T-cell (primary cell): ENCODE measurements at regions not wholly inside any gene's neighbourhood (a gene's known extent, or its start where the extent isn't known, plus 50 kb on each side); places are given as distances from the start of the nearest gene placed in this dataset.

ENCODE experiments used
- ATAC-seq, 4 experiments: fragments of 200-7000 bp in 3 of 4; fragments of 150-1000 bp in 1 of 4; cut with Tn5 transposase; replicated peaks in 1 of 4; 1 replicate in 3 of 4; 2 replicates in 1 of 4; pipeline ENCODE4 v1.10.0; 2021; ENCODE audit warnings: moderate library complexity in 3 of 4, mild to moderate bottlenecking in 2 of 4, moderate number of reproducible peaks in 1 of 4
- CTCF ChIA-PET, 2 donors: fragments of 300-600 bp; sonication (Branson Sonifier 250); formaldehyde crosslinking; loops; one replicate each; lab custom pipeline; 2022; ENCODE audit warnings: antibody characterized with exemption in 2 of 2; lab: Charles Lee
- POLR2A ChIA-PET, 2 donors: fragments of 300-600 bp; sonication (Branson Sonifier 250); formaldehyde crosslinking; loops; one replicate each; lab custom pipeline; 2022; ENCODE audit warnings: antibody characterized with exemption in 2 of 2; lab: Charles Lee
- DNase-seq, 35 experiments: peaks; one replicate each; pipeline versions ENCODE4 v3.0.0 to v3.0.0-alpha.2; 2013 to 2023
- H3K27ac ChIP-seq: one replicate; pipeline ENCODE4 v1.5.1; 2013; ENCODE audit warnings: low read length
- H3K27me3 ChIP-seq, 2 experiments: replicated peaks in 1 of 2; 1 replicate in 1 of 2; 2 replicates in 1 of 2; pipeline versions ENCODE4 v1.6.1 to v1.7.0; 2013; ENCODE audit warnings: low read length in 1 of 2, mixed read lengths in 1 of 2; ENCODE audit not compliant: control insufficient read depth in 2 of 2, insufficient read depth in 2 of 2; ENCODE audit errors: extremely low read depth in 1 of 2
- H3K36me3 ChIP-seq, 2 donors: 1 replicate in 1 of 2; 2 replicates in 1 of 2; pipeline versions ENCODE4 v1.6.1 to v1.7.0; 2013; ENCODE audit warnings: low read length in 1 of 2; ENCODE audit not compliant: control insufficient read depth in 2 of 2, insufficient read depth in 1 of 2; ENCODE audit errors: extremely low read depth in 1 of 2
- H3K4me1 ChIP-seq, 2 experiments: 1 replicate in 1 of 2; 2 replicates in 1 of 2; pipeline versions ENCODE4 v1.6.1 to v1.7.0; 2013; ENCODE audit warnings: low read length in 2 of 2, mixed read lengths in 1 of 2; ENCODE audit not compliant: insufficient read depth in 2 of 2, control insufficient read depth in 1 of 2; ENCODE audit errors: extremely low read depth in 1 of 2
- H3K4me3 ChIP-seq, 2 donors: 1 replicate in 1 of 2; 2 replicates in 1 of 2; pipeline versions ENCODE4 v1.5.1 to v1.7.0; 2013; ENCODE audit warnings: mild to moderate bottlenecking in 2 of 2, low read length in 1 of 2, moderate library complexity in 1 of 2; ENCODE audit not compliant: control insufficient read depth in 1 of 2; ENCODE audit errors: extremely low read depth in 1 of 2
- H3K9me3 ChIP-seq: 2 replicates; pipeline ENCODE4 v1.7.0; 2013
- H3K27ac Mint-ChIP-seq, 2 donors: one replicate each; pipeline ENCODE4 v1.8.0; 2020 to 2021; ENCODE audit warnings: mild to moderate bottlenecking in 2 of 2, mixed read lengths in 2 of 2
- H3K27me3 Mint-ChIP-seq, 2 donors: one replicate each; pipeline ENCODE4 v1.8.0; 2021 to 2022; ENCODE audit warnings: mixed read lengths in 2 of 2
- H3K36me3 Mint-ChIP-seq: one replicate; pipeline ENCODE4 v1.8.0; 2021; ENCODE audit warnings: mixed read lengths
- H3K4me1 Mint-ChIP-seq, 3 donors: one replicate each; pipeline ENCODE4 v1.8.0; 2020 to 2022; ENCODE audit warnings: mixed read lengths in 3 of 3, mild to moderate bottlenecking in 1 of 3
- H3K4me3 Mint-ChIP-seq, 3 donors: one replicate each; pipeline ENCODE4 v1.8.0; 2020 to 2022; ENCODE audit warnings: mild to moderate bottlenecking in 3 of 3, mixed read lengths in 3 of 3, moderate library complexity in 3 of 3
- H3K9me3 Mint-ChIP-seq, 3 donors: one replicate each; pipeline ENCODE4 v1.8.0; 2020 to 2022; ENCODE audit warnings: mixed read lengths in 3 of 3
- WGBS: methylation state at CpG from one replicate; pipeline ENCODE4 v1.1.5; 2013; ENCODE audit warnings: missing lambda C conversion rate; ENCODE audit not compliant: insufficient coverage; 5-methylcytosine and 5-hydroxymethylcytosine counted together

GRCh38 chr5:120231563-120231962 is 232.5 kb upstream of the PRR16 start:
- H3K4me1 ChIP-seq: no peaks in the 10 kb centered on the region
- no CpG with 5 or more reads among the region's 1 CpG for WGBS
- Mint-ChIP-seq H3K4me1 (no peaks in the 10 kb centered on the region), H3K4me3 (no peak overlapping the region), H3K36me3 (no peaks in the 10 kb centered on the region), H3K9me3 (peaks cover 0 to 14% (median 4%) of the 10 kb centered on the region in 3 donors), H3K27me3 (no peaks in the 10 kb centered on the region), H3K27ac (no peak overlapping the region)
- ChIA-PET POLR2A (no interaction called here), CTCF (no interaction called here)
- no peak overlapping the region for H3K27ac ChIP-seq
- H3K36me3 ChIP-seq: no peaks in the 10 kb centered on the region
- H3K4me3 ChIP-seq: no peak overlapping the region
- no peaks in the 10 kb centered on the region for H3K9me3 ChIP-seq
- H3K27me3 ChIP-seq: no peaks in the 10 kb centered on the region
- ATAC-seq (no peak), DNase-seq (no peak)

GRCh38 chr5:120236360-120236759 is 227.7 kb upstream of the PRR16 start:
- Histone ChIP-seq H3K36me3 (no peaks in the 10 kb centered on the region), H3K27me3 (no peaks in the 10 kb centered on the region), H3K4me3 (no peak overlapping the region), H3K9me3 (no peaks in the 10 kb centered on the region), H3K4me1 (no peaks in the 10 kb centered on the region), H3K27ac (no peak overlapping the region)
- H3K36me3 Mint-ChIP-seq: no peaks in the 10 kb centered on the region
- ATAC-seq (no peak), DNase-seq (no peak)
- no peak overlapping the region for H3K27ac Mint-ChIP-seq
- POLR2A ChIA-PET: no interaction called here
- peaks cover 2 to 16% (median 4%) of the 10 kb centered on the region in 3 donors for H3K9me3 Mint-ChIP-seq
- H3K4me1 Mint-ChIP-seq: no peaks in the 10 kb centered on the region
- 100% methylated on average over 1 of the region's 3 CpGs for WGBS
- CTCF ChIA-PET: no interaction called here
- H3K4me3 Mint-ChIP-seq: no peak overlapping the region
- no peaks in the 10 kb centered on the region for H3K27me3 Mint-ChIP-seq

GRCh38 chr5:120239086-120239485 is 225.0 kb upstream of the PRR16 start:
- Histone ChIP-seq H3K9me3 (no peaks in the 10 kb centered on the region), H3K27ac (no peak overlapping the region), H3K27me3 (no peaks in the 10 kb centered on the region), H3K4me3 (no peak overlapping the region), H3K4me1 (no peaks in the 10 kb centered on the region), H3K36me3 (no peaks in the 10 kb centered on the region)
- Mint-ChIP-seq H3K4me1 (no peaks in the 10 kb centered on the region), H3K4me3 (no peak overlapping the region), H3K27ac (no peak overlapping the region), H3K27me3 (no peaks in the 10 kb centered on the region), H3K36me3 (no peaks in the 10 kb centered on the region), H3K9me3 (peaks cover 2 to 13% (median 4%) of the 10 kb centered on the region in 3 donors)
- DNase-seq (no peak), ATAC-seq (no peak)
- ChIA-PET POLR2A (no interaction called here), CTCF (no interaction called here)
- no CpG with 5 or more reads among the region's 1 CpG for WGBS

- Mint-ChIP-seq H3K4me3 (no peak overlapping the region), H3K27ac (no peak overlapping the region), H3K9me3 (peaks cover 0 to 11% (median 4%) of the 10 kb centered on the region in 3 donors), H3K27me3 (no peaks in the 10 kb centered on the region), H3K36me3 (no peaks in the 10 kb centered on the region), H3K4me1 (no peaks in the 10 kb centered on the region)
- Histone ChIP-seq H3K4me1 (no peaks in the 10 kb centered on the region), H3K27ac (no peak overlapping the region), H3K4me3 (no peak overlapping the region), H3K36me3 (no peaks in the 10 kb centered on the region), H3K9me3 (no peaks in the 10 kb centered on the region), H3K27me3 (no peaks in the 10 kb centered on the region)
- POLR2A ChIA-PET: no interaction called here
- no peak for ATAC-seq
- DNase-seq: no peak
- CTCF ChIA-PET: no interaction called here
These were observed 223.4 kb upstream of the PRR16 start for GRCh38 chr5:120240706-120241105.

- no peaks in the 10 kb centered on the region for H3K36me3 ChIP-seq
- no peaks in the 10 kb centered on the region for H3K27me3 Mint-ChIP-seq
- H3K9me3 ChIP-seq: no peaks in the 10 kb centered on the region
- no peaks in the 10 kb centered on the region for H3K27me3 ChIP-seq
- H3K4me3 Mint-ChIP-seq: no peak overlapping the region
- no peaks in the 10 kb centered on the region for H3K4me1 Mint-ChIP-seq
- no peak overlapping the region for H3K4me3 ChIP-seq
- H3K9me3 Mint-ChIP-seq: peaks cover 0 to 9% (median 4%) of the 10 kb centered on the region in 3 donors
- no peak for DNase-seq
- H3K36me3 Mint-ChIP-seq: no peaks in the 10 kb centered on the region
- ATAC-seq: no peak
- H3K27ac Mint-ChIP-seq: no peak overlapping the region
- no peaks in the 10 kb centered on the region for H3K4me1 ChIP-seq
- ChIA-PET POLR2A (no interaction called here), CTCF (no interaction called here)
- H3K27ac ChIP-seq: no peak overlapping the region
- WGBS: no CpG with 5 or more reads among the region's 1 CpG
These were observed 222.7 kb upstream of the PRR16 start for GRCh38 chr5:120241400-120241799.

- ChIA-PET POLR2A (no interaction called here), CTCF (no interaction called here)
- Mint-ChIP-seq H3K27me3 (no peaks in the 10 kb centered on the region), H3K9me3 (peaks cover 0 to 3% (median 3%) of the 10 kb centered on the region in 3 donors), H3K27ac (no peak overlapping the region), H3K4me3 (no peak overlapping the region), H3K36me3 (no peaks in the 10 kb centered on the region), H3K4me1 (no peaks in the 10 kb centered on the region)
- ATAC-seq (no peak), DNase-seq (no peak)
- H3K4me3 ChIP-seq: no peak overlapping the region
- H3K4me1 ChIP-seq: no peaks in the 10 kb centered on the region
- no peak overlapping the region for H3K27ac ChIP-seq
- 80% methylated on average over 1 of the region's 3 CpGs for whole genome bisulfite sequencing
- no peaks in the 10 kb centered on the region for H3K9me3 ChIP-seq
- H3K36me3 ChIP-seq: no peaks in the 10 kb centered on the region
- H3K27me3 ChIP-seq: no peaks in the 10 kb centered on the region
These were observed 212.2 kb upstream of the PRR16 start for GRCh38 chr5:120251898-120252297.

- no peak overlapping the region for H3K4me3 Mint-ChIP-seq
- WGBS: no CpG with 5 or more reads among the region's 3 CpGs
- peaks cover 0 to 3% (median 3%) of the 10 kb centered on the region in 3 donors for H3K9me3 Mint-ChIP-seq
These were observed 211.3 kb upstream of the PRR16 start for GRCh38 chr5:120252839-120253238.

More at GRCh38 chr5:120252839-120253238, 211.3 kb upstream of the PRR16 start:
- CTCF ChIA-PET: no interaction called here
- no peaks in the 10 kb centered on the region for H3K9me3 ChIP-seq
- ATAC-seq: no peak
- H3K36me3 Mint-ChIP-seq: no peaks in the 10 kb centered on the region
- no peaks in the 10 kb centered on the region for H3K36me3 ChIP-seq
- H3K27ac ChIP-seq: no peak overlapping the region
- no peaks in the 10 kb centered on the region for H3K4me1 Mint-ChIP-seq
- no peak overlapping the region for H3K27ac Mint-ChIP-seq
- H3K4me3 ChIP-seq: no peak overlapping the region
- H3K27me3 ChIP-seq: no peaks in the 10 kb centered on the region
- no peaks in the 10 kb centered on the region for H3K27me3 Mint-ChIP-seq
- no peaks in the 10 kb centered on the region for H3K4me1 ChIP-seq
- no peak for DNase-seq
- POLR2A ChIA-PET: no interaction called here
